Renal pelvis (tissue), 1 donor: ENCODE measurements at regions not wholly inside any gene's neighbourhood (a gene's known extent, or its start where the extent isn't known, plus 50 kb on each side); places are given as distances from the start of the nearest gene placed in this dataset.
"Not testable (repeated sequence)": the region's sequence is repeated elsewhere in the genome, so short reads cannot be mapped to it uniquely, and the experiment has no call there.

Experiments
- DNase-seq: peaks from one replicate; pipeline ENCODE4 v3.0.0-alpha.2; 2013

GRCh38 chr14:23861666-23862065, 91.9 kb upstream of the DHRS4 start:
- DNase-seq = no peak

DNA sequence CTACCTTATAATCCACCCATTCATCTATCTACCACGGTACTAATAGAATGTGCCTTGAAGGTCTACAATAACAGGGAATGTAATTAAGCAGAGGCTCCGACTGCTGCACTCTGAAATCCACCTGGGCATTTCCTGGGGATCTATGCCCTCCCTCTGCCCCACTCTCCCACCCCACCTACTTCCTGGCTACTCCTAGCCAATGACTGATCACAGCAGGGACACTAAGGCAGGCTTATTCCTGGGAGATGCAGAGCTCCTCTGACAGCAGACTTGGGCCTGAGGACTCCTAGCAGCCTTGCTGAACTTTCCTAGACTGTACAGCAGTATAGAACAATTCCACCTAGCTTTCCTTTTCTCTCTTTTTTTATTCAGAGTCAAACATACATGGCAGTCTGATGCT, 91.1 kb upstream of the DHRS4 start:
- no peak for DNase-seq

DNA sequence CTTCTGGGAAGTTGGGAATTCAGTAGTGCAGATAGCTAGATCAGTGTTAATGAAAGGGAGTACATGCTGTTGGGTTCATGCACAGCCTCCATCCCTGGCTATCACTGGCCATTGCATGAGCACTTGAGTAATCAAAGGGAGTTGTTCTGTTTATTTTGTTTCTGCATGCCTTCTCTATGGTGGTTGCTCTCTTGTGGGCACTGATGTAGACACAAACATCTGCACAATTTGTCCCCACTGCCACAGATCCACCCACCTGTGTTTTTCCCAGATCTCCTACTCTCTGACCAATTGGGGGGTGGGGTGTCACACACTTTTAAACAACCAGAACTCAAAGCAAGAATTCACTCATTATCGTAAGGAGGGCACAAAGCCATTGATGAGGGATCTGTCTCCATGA, 89.7 kb upstream of the DHRS4 start:
- DNase-seq = no peak

GRCh38 chr14:23864259-23864658, 89.3 kb upstream of the DHRS4 start:
- DNase-seq = no peak

DNA sequence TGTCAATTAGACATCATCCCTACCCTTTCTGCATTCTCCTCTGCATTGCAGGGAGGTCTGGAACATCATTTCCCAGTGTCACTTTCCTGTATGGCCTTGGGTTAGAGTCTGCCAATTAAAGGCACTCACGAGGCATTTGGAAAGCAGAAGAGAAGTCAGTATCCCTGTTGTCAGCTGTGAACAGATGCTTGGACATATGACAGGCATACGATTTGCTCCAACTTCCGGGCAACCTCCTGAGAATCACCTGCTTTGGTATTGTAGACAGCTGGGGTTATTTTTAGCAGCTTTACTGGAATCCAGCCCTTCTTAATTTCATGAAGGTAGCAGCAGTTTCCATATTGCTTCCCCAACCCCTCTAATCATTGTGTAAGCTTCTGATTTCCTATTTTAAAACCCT, 88.7 kb upstream of the DHRS4 start:
- no peak for DNase-seq

DNA sequence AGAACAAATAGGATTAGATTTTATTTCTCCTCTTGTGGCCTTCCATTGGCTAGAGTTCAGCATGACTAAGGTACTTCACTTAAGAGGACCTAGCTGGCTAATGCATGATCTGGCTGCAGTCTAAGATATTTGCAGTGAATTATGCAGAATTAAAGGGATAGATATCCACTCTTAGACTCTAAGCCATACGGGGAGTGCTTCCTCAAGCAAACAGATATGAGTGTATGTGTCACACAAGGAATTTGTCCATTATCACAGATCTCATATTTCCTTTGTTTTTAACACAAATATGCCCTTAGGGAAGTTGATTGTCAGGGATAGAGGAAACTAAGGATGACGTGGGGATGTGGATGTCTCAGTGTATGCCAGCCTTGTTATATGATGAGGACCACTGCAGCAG, 88.1 kb upstream of the DHRS4 start:
- no peak for DNase-seq

GRCh38 chr14:23866269-23866668, 87.3 kb upstream of the DHRS4 start:
- DNase-seq = no peak

DNA sequence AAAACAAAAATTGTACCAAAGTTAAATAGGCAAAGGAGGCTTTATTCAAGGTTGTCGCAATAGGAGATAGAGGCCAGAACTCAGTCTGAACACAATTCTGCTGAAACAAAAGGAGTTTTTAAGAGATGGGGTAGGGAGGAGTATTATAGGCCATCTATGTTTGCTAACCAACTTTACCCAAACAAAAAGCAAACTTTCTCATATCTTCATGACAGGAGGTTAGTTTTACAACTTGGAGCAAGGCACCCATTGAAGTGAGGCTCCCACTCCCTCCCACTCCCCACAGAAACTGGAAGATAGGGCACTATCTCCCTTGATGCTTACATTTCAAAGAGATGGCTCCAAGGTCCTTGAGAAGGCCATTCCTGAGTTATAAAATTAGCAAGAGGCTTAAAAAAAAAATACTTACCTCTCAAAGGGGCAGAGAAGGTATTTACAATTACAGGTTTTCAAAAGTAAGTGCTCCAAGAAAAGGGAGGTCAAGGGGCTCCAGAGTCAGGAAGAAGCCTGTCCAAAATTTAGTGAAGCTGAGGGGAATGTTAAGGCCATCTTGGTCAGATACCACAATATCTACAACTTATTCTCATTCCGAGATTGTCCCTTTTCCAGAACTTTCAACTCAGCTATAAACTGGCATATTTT, 84.4 kb upstream of the DHRS4 start:
- DNase-seq = no peak

DNA sequence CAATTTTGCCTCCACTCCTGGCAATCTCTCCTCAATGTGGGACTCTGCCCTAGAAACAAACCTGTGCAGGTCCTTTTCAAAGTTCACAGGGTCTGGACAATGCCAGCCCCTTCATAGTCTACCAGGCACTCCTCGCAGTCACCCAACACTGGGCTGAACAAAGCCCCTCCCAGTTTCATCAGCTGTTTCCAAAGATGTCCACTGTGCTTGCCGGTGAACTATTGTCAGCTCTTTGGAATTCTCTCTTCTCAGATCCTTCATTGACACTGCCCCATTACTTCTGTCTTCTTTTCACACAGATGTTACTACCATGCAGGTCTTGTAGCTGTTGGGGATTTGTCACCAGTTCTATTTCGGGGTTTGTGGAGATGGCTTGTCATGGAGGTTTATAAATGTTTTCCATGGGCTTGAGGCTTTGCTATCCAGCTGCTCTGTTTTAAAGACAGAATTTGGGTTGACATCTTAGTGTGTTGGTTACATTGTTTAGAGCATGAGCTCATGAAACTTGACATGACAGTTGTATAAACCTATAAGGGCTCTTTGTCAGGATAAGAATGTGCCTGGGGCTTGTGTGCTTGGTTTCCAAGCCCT, 77.3 kb upstream of the DHRS4 start:
- DNase-seq = no peak

GRCh38 chr14:23877111-23877510, 76.5 kb upstream of the DHRS4 start:
- DNase-seq = no peak

DNA sequence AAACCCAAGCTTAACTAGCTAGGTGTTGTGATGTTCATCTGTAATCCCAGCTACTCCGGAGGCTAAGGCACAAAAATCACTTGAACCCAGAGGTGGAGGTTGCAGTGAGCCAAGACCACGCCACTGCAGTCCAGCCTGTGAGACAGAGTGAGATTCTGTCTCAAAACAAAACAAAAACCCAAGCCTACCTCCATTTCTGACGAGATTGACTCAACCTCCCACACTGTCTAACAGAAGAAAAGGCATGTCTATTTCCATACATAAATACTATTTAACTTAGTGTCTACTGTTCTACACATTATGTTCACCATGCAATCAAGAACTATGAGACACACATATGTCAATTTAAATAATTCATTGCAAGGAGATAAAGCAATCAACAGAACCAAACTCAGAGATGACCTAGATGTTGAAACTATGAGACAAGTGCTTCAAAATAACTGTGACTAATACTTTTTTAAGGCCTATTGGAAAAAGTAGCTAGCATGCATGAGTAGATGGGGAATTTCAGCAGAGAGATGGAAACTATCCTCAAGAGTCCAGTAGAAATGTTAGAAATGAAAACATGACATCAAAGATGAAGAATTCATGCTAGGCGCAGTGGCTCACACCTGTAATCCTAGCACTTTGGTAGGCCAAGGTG, 75.9 kb upstream of the DHRS4 start:
- DNase-seq = no peak

- no peak for DNase-seq
Observed at GRCh38 chr14:23881282-23881681, 72.3 kb upstream of the DHRS4 start.

GRCh38 chr14:23883684-23884540, 69.7 kb upstream of the DHRS4 start:
- peak; percentile 40 for DNase-seq

DNA sequence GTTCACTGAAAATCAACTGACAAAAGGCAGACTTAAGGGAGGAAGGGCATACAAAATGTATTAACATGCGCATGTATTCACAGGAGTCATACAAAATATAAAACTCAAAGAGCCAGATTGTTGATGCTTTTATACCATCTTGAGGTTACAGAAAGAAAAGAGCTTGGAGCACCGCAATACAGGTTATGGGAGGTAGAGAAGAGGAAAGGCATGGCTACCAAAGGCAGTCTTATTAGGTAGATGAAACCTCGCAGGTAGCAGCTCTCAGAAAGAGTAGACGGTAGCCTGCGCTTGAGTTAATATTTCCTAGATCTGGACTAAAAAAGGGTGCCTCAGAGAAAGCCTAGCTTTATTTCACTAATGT, 69.0 kb upstream of the DHRS4 start:
- no peak for DNase-seq

- DNase-seq = no peak
Observed at GRCh38 chr14:23887536-23887935, 66.0 kb upstream of the DHRS4 start.

DNA sequence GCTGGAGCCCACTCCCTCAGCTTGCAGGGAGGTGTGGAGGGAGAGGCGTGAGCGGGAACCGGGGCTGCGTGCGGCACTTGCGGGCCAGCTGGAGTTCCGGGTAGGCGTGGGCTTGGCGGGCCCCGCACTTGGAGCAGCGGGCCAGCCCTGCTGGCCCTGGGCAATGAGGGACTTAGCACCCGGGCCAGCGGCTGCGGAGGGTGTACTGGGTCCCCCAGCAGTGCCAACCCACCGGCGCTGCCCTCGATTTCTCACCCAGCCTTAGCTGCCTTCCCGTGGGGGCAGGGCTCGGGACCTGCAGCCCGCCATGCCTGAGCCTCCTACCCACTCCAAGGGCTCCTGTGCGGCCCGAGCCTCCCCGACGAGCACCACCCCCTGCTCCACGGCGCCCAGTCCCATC, 61.9 kb upstream of the DHRS4 start:
- DNase-seq = not testable (repeated sequence)

DNA sequence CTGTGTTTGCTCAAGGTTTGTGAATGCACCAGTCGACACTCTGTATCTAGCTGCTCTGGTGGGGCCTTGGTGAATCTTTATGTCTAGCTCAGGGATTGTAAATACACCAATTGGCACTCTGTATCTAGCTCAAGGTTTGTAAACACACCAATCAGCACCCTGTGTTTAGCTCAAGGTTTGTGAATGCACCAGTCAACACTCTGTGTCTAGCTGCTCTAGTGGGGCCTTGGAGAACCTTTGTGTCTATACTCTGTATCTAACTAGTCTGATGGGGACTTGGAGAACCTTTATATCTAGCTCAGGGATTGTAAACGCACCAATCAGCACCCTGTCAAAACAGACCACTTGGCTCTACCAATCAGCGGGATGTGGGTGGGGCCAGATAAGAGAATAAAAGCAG, 61.3 kb upstream of the DHRS4 start:
- DNase-seq = not testable (repeated sequence)

DNA sequence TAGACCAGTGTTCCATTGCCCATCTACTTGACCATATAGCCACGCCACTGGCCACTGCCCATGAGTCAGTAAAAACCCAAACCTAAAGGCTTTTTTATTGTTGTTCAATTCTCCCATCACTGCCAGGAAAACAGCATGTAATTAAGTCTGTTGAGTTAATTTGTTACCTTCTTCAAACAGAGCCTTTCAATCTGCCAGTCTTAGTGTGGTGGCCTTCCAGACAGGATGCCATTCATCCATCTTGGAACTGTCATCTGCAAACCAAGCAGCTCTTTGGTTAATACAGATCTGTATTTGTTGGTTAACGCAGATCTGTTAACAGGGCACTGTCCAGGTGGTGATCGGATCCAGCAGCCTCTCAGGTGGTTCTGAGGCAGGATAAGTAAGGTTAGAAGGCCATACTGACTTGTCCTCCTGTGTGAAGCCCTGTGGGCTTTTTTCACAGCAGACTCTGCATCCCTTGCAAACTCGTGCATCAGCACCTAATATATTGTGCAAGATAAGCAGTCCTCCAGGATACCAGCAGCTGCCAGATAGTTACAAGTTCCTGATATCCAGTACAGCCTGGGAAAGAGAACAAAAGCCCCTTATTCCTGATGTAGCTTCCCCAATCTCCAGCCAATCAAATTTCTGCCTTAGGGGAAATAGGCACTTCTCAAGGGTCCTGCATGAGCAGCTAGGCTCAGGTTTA, 59.1 kb upstream of the DHRS4 start:
- no peak for DNase-seq

DNA sequence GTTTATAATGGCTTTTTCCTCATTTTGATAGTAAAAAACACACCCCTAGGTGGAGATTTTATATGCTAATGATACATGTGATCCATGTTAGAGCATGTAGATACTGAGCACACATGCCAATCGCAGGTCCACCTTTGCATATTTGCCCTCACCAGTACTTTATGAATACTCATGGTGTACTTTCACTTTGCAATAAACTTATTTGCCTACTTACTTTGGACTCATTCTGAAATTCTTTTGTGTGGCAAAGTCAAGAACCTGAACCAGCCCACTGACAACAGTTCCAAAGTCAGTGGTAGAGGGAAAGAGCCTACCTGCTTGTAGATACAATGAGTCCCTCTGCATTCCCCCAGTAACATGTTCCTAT, 58.5 kb upstream of the DHRS4 start:
- DNase-seq = no peak

DNA sequence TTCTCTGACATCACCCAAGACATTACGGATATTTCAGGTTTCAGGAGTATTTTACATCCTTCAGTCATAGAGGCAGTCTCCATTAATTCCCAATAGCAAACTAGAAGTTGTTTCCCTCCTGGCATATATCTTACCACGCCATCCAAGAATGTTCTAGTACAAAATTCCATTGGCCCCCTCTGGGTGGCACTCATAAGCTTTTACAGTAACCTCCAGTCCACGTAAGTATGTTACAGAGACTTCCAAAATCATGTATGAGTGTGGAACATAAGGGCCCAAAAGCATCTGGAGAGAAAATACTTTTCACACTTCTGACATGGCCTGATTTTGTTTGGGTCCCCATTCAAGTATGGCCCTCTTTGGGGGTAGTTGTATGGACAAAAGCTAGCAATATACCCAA, 58.1 kb upstream of the DHRS4 start:
- DNase-seq = no peak

DNA sequence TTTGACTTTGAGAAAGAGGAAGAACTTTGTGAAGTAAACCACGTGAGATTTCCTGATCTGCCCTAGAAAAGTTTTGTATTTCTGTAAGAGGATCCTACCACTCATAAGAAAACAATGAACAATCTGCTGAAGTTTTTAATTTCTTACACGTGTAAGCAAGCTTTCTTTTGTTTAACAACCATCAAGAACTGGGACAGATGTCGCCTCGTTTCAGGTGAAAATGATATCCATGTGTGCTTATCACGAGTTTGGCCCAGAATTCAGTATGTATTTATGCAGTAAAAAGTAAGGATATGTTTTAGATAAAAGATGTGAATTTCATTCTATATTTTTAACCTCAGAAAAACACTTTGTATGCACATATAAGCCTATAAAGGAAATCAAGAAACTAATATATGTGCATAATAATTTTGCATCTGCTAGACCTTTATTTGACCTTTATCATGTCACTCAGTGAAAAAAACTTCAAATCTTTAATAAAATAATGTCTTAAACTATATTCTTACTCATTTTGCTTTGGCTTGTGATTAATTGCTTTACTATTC, 56.9 kb upstream of the DHRS4 start:
- no peak for DNase-seq

DNA sequence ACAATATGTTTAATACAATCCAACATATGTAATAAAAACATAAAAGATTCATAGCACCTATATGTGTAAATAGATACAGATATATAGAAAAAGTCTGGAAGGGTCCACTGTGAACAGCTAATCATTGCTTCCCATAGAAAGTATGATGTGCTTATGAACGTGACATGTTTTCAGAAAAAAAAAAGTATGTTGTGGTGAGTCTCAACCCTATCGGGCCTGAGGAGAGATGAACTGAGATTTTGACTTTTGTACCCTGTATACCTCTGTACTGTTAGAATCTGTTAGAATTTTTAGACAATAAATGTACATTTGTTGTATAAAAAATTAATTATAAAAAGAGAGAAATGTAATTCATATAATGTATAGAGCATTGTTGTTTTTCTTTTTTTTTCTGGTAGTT, 56.3 kb upstream of the DHRS4 start:
- DNase-seq = not testable (repeated sequence)
